Caco-2 (cell line): ENCODE measurements at regions not wholly inside any gene's neighbourhood (a gene's known extent, or its start where the extent isn't known, plus 50 kb on each side); places are given as distances from the start of the nearest gene placed in this dataset.
"Not testable (repeated sequence)": the region's sequence is repeated elsewhere in the genome, so short reads cannot be mapped to it uniquely, and the experiment has no call there.

Source experiments
- BruUV-seq: library from RNA; stranded (reverse); fragments of 400-500 nt; replicated peaks from 2 replicates; lab custom pipeline; 2021; lab: Mats Ljungman, UMichigan
- CTCF ChIA-PET: fragments of 300-600 bp; sonication (Branson Sonifier 250); formaldehyde crosslinking; loops from one replicate; lab custom pipeline; 2022; ENCODE audit warnings: antibody characterized with exemption; lab: Charles Lee
- POLR2A ChIA-PET: fragments of 300-600 bp; sonication (Branson Sonifier 250); formaldehyde crosslinking; loops from one replicate; lab custom pipeline; 2022; ENCODE audit warnings: antibody characterized with exemption; lab: Charles Lee
- DNase-seq, 2 experiments: peaks; one replicate each; pipeline versions ENCODE4 v3.0.0 to v3.0.0-alpha.2; 2020 to 2022
- H3K27me3 ChIP-seq: replicated peaks from 2 replicates; pipeline ENCODE4 v1.6.0; 2011; ENCODE audit warnings: low read length; ENCODE audit not compliant: control insufficient read depth, insufficient read depth
- H3K36me3 ChIP-seq: 2 replicates; pipeline ENCODE4 v1.5.1; 2011; ENCODE audit warnings: low read length; ENCODE audit not compliant: control insufficient read depth, insufficient read depth
- H3K4me1 ChIP-seq: fragments of 250-450 bp; sonication (Bioruptor Pico); 2 replicates; pipeline ENCODE4 v1.5.1; 2020; ENCODE audit warnings: mild to moderate bottlenecking
- H3K4me3 ChIP-seq: 2 replicates; pipeline ENCODE4 v1.5.1; 2011; ENCODE audit warnings: low read depth, mild to moderate bottlenecking, control low read depth, low read length
- H3K9me3 ChIP-seq: fragments of 250-450 bp; sonication (Bioruptor Pico); 2 replicates; pipeline ENCODE4 v1.5.1; 2020; ENCODE audit warnings: mild to moderate bottlenecking, moderate library complexity
- H3K27ac Mint-ChIP-seq: one replicate; pipeline ENCODE4 v1.8.0; 2022; ENCODE audit warnings: mixed read lengths; ENCODE audit not compliant: unreplicated experiment
- H3K27me3 Mint-ChIP-seq: one replicate; pipeline ENCODE4 v1.8.0; 2022; ENCODE audit warnings: mixed read lengths; ENCODE audit not compliant: insufficient read depth, unreplicated experiment
- H3K36me3 Mint-ChIP-seq: one replicate; pipeline ENCODE4 v1.8.0; 2022; ENCODE audit warnings: mild to moderate bottlenecking, mixed read lengths; ENCODE audit not compliant: insufficient read depth, unreplicated experiment
- H3K4me1 Mint-ChIP-seq: one replicate; pipeline ENCODE4 v1.8.0; 2022; ENCODE audit warnings: low read depth, mixed read lengths; ENCODE audit not compliant: unreplicated experiment
- H3K4me3 Mint-ChIP-seq: one replicate; pipeline ENCODE4 v1.8.0; 2022; ENCODE audit warnings: mild to moderate bottlenecking, moderate library complexity, mixed read lengths; ENCODE audit not compliant: unreplicated experiment
- H3K9me3 Mint-ChIP-seq: one replicate; pipeline ENCODE4 v1.8.0; 2022; ENCODE audit warnings: mixed read lengths; ENCODE audit not compliant: unreplicated experiment
- intact Hi-C: fragments of 100-400 bp; cut with micrococcal nuclease; formaldehyde crosslinking; loops from one replicate; pipeline ENCODE4 v1.10.0; 2022; ENCODE audit not compliant: unreplicated experiment
- TF ChIP-seq, protein P1 (sequence below), 2 experiments: fragments of 200-600 bp in 1 of 2; IDR thresholded peaks; 1 replicate in 1 of 2; 2 replicates in 1 of 2; pipeline versions ENCODE4 v1.5.1 to v1.8.0; 2011 to 2022; ENCODE audit warnings: antibody characterized with exemption in 1 of 2, control low read depth in 1 of 2, inconsistent platforms in 1 of 2, low read depth in 1 of 2, low read length in 1 of 2, mild to moderate bottlenecking in 1 of 2, moderate library complexity in 1 of 2; ENCODE audit not compliant: insufficient read depth in 1 of 2, severe bottlenecking in 1 of 2, unreplicated experiment in 1 of 2

GRCh38 chr6:25157183-25157582 is 122.0 kb upstream of the CARMIL1 start:
- no TSS peak for BruUV-seq
- ChIA-PET CTCF (no interaction called here), POLR2A (no interaction called here)
- peaks cover 18% of the 10 kb centered on the region for H3K9me3 ChIP-seq
- Mint-ChIP-seq H3K27me3 (no peaks in the 10 kb centered on the region), H3K4me3 (no peak overlapping the region), H3K9me3 (peaks cover 50% of the 10 kb centered on the region), H3K36me3 (peaks cover 25% of the 10 kb centered on the region), H3K27ac (peak overlapping the region; percentile 23), H3K4me1 (peaks cover 11% of the 10 kb centered on the region)
- no peak for DNase-seq
- H3K4me1 ChIP-seq, result peaks cover 31% of the 10 kb centered on the region
- no peak overlapping the region for H3K4me3 ChIP-seq
- H3K27me3 ChIP-seq, result no peaks in the 10 kb centered on the region
- intact Hi-C loops, result no loop called here
- TF ChIP-seq, protein P1, sequence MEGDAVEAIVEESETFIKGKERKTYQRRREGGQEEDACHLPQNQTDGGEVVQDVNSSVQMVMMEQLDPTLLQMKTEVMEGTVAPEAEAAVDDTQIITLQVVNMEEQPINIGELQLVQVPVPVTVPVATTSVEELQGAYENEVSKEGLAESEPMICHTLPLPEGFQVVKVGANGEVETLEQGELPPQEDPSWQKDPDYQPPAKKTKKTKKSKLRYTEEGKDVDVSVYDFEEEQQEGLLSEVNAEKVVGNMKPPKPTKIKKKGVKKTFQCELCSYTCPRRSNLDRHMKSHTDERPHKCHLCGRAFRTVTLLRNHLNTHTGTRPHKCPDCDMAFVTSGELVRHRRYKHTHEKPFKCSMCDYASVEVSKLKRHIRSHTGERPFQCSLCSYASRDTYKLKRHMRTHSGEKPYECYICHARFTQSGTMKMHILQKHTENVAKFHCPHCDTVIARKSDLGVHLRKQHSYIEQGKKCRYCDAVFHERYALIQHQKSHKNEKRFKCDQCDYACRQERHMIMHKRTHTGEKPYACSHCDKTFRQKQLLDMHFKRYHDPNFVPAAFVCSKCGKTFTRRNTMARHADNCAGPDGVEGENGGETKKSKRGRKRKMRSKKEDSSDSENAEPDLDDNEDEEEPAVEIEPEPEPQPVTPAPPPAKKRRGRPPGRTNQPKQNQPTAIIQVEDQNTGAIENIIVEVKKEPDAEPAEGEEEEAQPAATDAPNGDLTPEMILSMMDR (IDR thresholded peaks at IDR 0.05; ENCODE audit: insufficient read depth in 1 of 2, low read depth in 1 of 2, low read length in 1 of 2, severe bottlenecking in 1 of 2, unreplicated experiment in 1 of 2), result no peak
- no peaks in the 10 kb centered on the region; the same call in 1 of the 2 replicates for H3K36me3 ChIP-seq

GRCh38 chr6:25157842-25158241 is 121.3 kb upstream of the CARMIL1 start:
- ChIA-PET POLR2A (no interaction called here), CTCF (no interaction called here)
- peaks cover 11% of the 10 kb centered on the region for H3K4me1 Mint-ChIP-seq
- Histone ChIP-seq H3K4me3 (no peak overlapping the region), H3K9me3 (peaks cover 18% of the 10 kb centered on the region), H3K4me1 (peaks cover 31% of the 10 kb centered on the region), H3K36me3 (no peaks in the 10 kb centered on the region; the same call in 1 of the 2 replicates), H3K27me3 (no peaks in the 10 kb centered on the region)
- no peak for DNase-seq
- intact Hi-C loops, result no loop called here
- no peak overlapping the region for H3K27ac Mint-ChIP-seq
- peaks cover 50% of the 10 kb centered on the region for H3K9me3 Mint-ChIP-seq
- no peaks in the 10 kb centered on the region for H3K27me3 Mint-ChIP-seq
- H3K36me3 Mint-ChIP-seq, result peaks cover 25% of the 10 kb centered on the region
- TF ChIP-seq, protein P1 (IDR thresholded peaks at IDR 0.05; ENCODE audit: insufficient read depth in 1 of 2, low read depth in 1 of 2, low read length in 1 of 2, severe bottlenecking in 1 of 2, unreplicated experiment in 1 of 2), result no peak
- BruUV-seq, result no TSS peak
- H3K4me3 Mint-ChIP-seq, result no peak overlapping the region

- H3K27me3 Mint-ChIP-seq, H3K4me3 Mint-ChIP-seq, H3K27ac Mint-ChIP-seq, H3K27me3 ChIP-seq, H3K36me3 ChIP-seq, intact Hi-C loops, H3K4me3 ChIP-seq, CTCF ChIA-PET, POLR2A ChIA-PET, BruUV-seq, DNase-seq: not testable (repeated sequence)
- Mint-ChIP-seq H3K9me3 (peaks cover 50% of the 10 kb centered on the region), H3K4me1 (peaks cover 11% of the 10 kb centered on the region), H3K36me3 (peaks cover 15% of the 10 kb centered on the region)
- Histone ChIP-seq H3K9me3 (peaks cover 18% of the 10 kb centered on the region), H3K4me1 (peaks cover 13% of the 10 kb centered on the region)
These were observed 119.0 kb upstream of the CARMIL1 start for GRCh38 chr6:25160134-25160533.

- peaks cover 5% of the 10 kb centered on the region for H3K36me3 Mint-ChIP-seq
- no peaks in the 10 kb centered on the region for H3K36me3 ChIP-seq
- peaks cover 14% of the 10 kb centered on the region for H3K9me3 Mint-ChIP-seq
- H3K4me3 ChIP-seq, result no peak overlapping the region
- intact Hi-C loops, result no loop called here
- TF ChIP-seq, protein P1 (IDR thresholded peaks at IDR 0.05; ENCODE audit: insufficient read depth in 1 of 2, low read depth in 1 of 2, low read length in 1 of 2, severe bottlenecking in 1 of 2, unreplicated experiment in 1 of 2), result no peak
- CTCF ChIA-PET, result interaction anchor here (0.6 kb wide), 1 partner anchor 744 kb away, joined by 3 read pairs; no protein-coding TSS in a partner anchor
- H3K27ac Mint-ChIP-seq, result no peak overlapping the region
- DNase-seq, result no peak
- no peaks in the 10 kb centered on the region for H3K4me1 ChIP-seq
- H3K27me3 Mint-ChIP-seq, result no peaks in the 10 kb centered on the region
- no peak overlapping the region for H3K4me3 Mint-ChIP-seq
- no peaks in the 10 kb centered on the region for H3K27me3 ChIP-seq
- no peaks in the 10 kb centered on the region for H3K9me3 ChIP-seq
- no TSS peak for BruUV-seq
- H3K4me1 Mint-ChIP-seq, result no peaks in the 10 kb centered on the region
- POLR2A ChIA-PET, result no interaction called here
These were observed 114.0 kb upstream of the CARMIL1 start for GRCh38 chr6:25165177-25165576.
